Epithelial cell of proximal tubule (primary cell): ENCODE measurements at regions not wholly inside any gene's neighbourhood (a gene's known extent, or its start where the extent isn't known, plus 50 kb on each side); places are given as distances from the start of the nearest gene placed in this dataset.

Experiments used
- DNase-seq: peaks from one replicate; pipeline ENCODE4 v3.0.0-alpha.2; 2011; ENCODE audit warnings: low read depth
- H3K4me3 ChIP-seq: 2 replicates; pipeline ENCODE4 v1.5.1; 2011; ENCODE audit warnings: low read depth, mild to moderate bottlenecking, low read length
- TF ChIP-seq, protein P1 (sequence below): conservative IDR thresholded peaks from 2 replicates; pipeline ENCODE4 v1.5.1; 2012; ENCODE audit warnings: low read depth, mild to moderate bottlenecking, low read length

GRCh38 chr7:47191876-47192291 is 390.0 kb downstream of the TNS3 start:
- DNase-seq, result no peak
- no peak overlapping the region for H3K4me3 ChIP-seq
- TF ChIP-seq, protein P1, sequence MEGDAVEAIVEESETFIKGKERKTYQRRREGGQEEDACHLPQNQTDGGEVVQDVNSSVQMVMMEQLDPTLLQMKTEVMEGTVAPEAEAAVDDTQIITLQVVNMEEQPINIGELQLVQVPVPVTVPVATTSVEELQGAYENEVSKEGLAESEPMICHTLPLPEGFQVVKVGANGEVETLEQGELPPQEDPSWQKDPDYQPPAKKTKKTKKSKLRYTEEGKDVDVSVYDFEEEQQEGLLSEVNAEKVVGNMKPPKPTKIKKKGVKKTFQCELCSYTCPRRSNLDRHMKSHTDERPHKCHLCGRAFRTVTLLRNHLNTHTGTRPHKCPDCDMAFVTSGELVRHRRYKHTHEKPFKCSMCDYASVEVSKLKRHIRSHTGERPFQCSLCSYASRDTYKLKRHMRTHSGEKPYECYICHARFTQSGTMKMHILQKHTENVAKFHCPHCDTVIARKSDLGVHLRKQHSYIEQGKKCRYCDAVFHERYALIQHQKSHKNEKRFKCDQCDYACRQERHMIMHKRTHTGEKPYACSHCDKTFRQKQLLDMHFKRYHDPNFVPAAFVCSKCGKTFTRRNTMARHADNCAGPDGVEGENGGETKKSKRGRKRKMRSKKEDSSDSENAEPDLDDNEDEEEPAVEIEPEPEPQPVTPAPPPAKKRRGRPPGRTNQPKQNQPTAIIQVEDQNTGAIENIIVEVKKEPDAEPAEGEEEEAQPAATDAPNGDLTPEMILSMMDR, result no peak

GRCh38 chr7:47191316-47191715 is 390.6 kb downstream of the TNS3 start:
- H3K4me3 ChIP-seq, result no peak overlapping the region
- no peak for DNase-seq
- TF ChIP-seq, protein P1, result no peak

GRCh38 chr7:47190462-47190861 is 391.4 kb downstream of the TNS3 start:
- no peak overlapping the region for H3K4me3 ChIP-seq
- no peak for DNase-seq
- TF ChIP-seq, protein P1, result no peak

DNA sequence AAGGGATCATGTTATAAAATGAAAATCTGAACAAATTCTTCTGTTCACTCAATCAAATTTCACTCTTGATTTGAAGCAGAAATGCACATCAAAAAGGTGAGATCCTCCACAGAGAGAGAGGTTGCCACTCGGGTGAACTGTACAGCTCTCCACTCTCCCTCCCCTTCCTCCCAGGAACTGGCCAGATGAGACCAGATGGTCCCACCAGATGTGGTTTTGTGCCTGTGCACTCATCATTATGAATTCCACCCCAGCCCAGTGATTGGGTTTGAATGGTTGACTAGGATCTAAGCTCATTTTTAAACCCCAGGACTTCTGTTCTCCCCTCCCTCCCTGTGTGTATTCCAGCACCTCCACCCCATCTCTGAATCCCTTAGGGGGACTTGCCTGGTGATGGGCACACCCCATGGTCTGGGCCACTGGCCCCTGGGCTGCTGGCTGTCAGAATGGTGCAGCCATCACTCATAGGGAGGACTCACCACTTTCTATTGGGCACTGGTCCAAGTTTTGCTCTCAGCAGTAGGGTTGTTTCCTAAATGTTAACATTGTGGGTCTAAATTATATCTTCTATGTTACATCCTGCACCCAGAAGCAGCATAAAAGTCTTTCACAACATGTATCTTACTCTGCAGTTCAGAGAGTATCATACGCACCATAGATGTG is 393.1 kb downstream of the TNS3 start:
- H3K4me3 ChIP-seq, result no peak overlapping the region
- DNase-seq, result no peak
- TF ChIP-seq, protein P1, result no peak

DNA sequence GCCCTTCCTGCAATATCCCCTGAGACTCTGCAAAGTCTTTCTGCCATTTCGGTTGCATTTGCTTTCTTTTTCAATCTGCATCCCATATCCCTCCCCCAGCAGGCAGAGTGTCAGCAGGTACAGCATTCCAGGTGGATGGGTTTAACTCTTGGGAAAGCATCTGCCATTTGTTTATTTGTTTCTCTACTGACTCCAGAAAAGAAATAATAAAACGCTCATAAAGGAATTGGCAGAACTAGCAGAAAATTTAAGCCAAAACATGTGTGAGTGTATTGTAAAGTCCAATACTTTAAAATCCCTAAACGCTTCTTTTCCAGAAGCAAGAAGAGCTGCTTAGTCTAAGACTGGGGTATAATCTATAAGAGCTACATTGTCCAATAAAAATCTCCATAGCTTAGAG is 393.8 kb downstream of the TNS3 start:
- no peak for DNase-seq
- TF ChIP-seq, protein P1, result no peak
- H3K4me3 ChIP-seq, result no peak overlapping the region

DNA sequence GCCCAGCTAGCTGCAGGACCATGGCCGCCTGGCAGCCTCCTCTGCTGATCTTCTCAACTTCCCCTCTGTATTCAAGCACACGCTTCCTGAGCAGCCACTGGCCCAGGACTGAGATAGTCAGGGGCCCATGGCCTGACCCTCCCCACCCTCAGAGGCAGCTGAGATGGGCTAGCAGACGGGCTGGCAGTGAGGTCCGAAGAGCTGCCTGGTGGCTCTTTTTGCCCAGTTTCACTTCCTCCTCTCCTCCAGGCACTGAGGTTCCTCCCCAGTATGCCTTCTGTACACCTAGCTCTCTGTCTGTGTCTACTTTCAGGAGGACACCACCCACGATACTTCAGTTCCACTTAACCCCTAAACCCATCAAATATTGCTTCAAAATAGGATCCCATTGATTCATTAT is 395.6 kb downstream of the TNS3 start:
- no peak overlapping the region for H3K4me3 ChIP-seq
- TF ChIP-seq, protein P1, result no peak
- DNase-seq, result no peak

DNA sequence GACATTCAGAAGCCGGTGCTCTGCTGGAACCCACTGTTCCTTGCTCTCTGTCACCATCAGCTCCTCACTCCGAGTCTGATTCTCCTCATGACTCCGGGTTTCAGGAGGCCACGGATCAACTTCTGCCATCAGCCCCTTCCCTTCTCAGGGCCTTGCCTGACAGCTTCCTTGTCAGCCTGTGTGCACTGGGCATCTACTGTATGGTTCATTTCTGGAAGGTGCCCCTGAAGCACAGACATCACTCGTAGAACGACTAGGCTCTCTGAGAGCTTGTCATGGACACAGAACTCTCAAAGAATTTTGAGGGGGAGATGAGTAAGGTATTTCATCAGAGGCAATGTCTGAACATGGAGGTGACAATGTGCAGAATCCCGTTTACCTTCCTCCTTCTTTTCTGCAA is 396.1 kb downstream of the TNS3 start:
- TF ChIP-seq, protein P1, result no peak
- DNase-seq, result no peak
- H3K4me3 ChIP-seq, result no peak overlapping the region
